ENCODE measurements at regions not wholly inside any gene's neighbourhood (a gene's known extent, or its start where the extent isn't known, plus 50 kb on each side); places are given as distances from the start of the nearest gene placed in this dataset.

DNA sequence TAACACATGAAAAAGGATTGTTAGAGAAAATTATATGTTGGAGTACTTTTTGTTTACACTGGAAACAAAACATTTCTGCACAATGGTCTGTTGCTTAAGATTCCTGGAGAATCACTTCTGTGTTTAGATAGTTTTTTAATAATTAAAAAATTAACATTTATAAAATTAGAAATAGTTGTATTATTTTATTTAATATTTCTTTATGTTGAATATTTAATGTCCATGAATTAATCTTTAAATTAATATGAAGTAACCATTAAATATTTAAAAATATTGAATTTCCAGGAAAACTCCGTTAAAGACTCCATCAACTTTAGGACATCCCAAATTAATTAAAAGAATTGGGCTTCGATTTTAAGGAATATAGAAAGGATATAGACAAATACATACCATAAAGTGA lies 797.1 kb upstream of the GALNTL6 start:
- TF ChIP-seq, protein P1, sequence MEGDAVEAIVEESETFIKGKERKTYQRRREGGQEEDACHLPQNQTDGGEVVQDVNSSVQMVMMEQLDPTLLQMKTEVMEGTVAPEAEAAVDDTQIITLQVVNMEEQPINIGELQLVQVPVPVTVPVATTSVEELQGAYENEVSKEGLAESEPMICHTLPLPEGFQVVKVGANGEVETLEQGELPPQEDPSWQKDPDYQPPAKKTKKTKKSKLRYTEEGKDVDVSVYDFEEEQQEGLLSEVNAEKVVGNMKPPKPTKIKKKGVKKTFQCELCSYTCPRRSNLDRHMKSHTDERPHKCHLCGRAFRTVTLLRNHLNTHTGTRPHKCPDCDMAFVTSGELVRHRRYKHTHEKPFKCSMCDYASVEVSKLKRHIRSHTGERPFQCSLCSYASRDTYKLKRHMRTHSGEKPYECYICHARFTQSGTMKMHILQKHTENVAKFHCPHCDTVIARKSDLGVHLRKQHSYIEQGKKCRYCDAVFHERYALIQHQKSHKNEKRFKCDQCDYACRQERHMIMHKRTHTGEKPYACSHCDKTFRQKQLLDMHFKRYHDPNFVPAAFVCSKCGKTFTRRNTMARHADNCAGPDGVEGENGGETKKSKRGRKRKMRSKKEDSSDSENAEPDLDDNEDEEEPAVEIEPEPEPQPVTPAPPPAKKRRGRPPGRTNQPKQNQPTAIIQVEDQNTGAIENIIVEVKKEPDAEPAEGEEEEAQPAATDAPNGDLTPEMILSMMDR (optimal IDR thresholded peaks at IDR 0.05 in 1 of 3, IDR thresholded peaks at IDR 0.05 in 1 of 3, conservative IDR thresholded peaks at IDR 0.05 in 1 of 3; ENCODE audit: extremely low read depth in 1 of 3, insufficient read depth in 2 of 3, low read length in 3 of 3), result no peak
- TF ChIP-seq EZH2 (IDR thresholded peaks at IDR 0.05; ENCODE audit: low read length), result no peak
